Liver (tissue), 8 donors: ENCODE measurements at regions not wholly inside any gene's neighbourhood (a gene's known extent, or its start where the extent isn't known, plus 50 kb on each side); places are given as distances from the start of the nearest gene placed in this dataset.

Experiments used
- DNase-seq: peaks from one replicate; pipeline ENCODE4 v3.0.0-alpha.2; 2017; ENCODE audit warnings: low spot score
- H3K27ac ChIP-seq, 2 donors: one replicate each; pipeline ENCODE4 v1.7.0; 2013; ENCODE audit warnings: inconsistent platforms in 2 of 2, low read length in 2 of 2, control low read depth in 1 of 2, low read depth in 1 of 2, mild to moderate bottlenecking in 1 of 2
- H3K27me3 ChIP-seq, 4 donors: one replicate each; pipeline versions ENCODE4 v1.6.1 to v1.7.0; 2013; ENCODE audit warnings: low read length in 3 of 4, inconsistent platforms in 1 of 4, mild to moderate bottlenecking in 1 of 4, moderate library complexity in 1 of 4; ENCODE audit not compliant: control insufficient read depth in 4 of 4, insufficient read depth in 4 of 4
- H3K36me3 ChIP-seq, 4 donors: one replicate each; pipeline versions ENCODE4 v1.6.1 to v1.7.0; 2013; ENCODE audit warnings: low read length in 3 of 4, mild to moderate bottlenecking in 3 of 4, low read depth in 1 of 4, moderate library complexity in 1 of 4; ENCODE audit not compliant: control insufficient read depth in 4 of 4, insufficient read depth in 3 of 4
- H3K4me1 ChIP-seq, 4 donors: one replicate each; pipeline versions ENCODE4 v1.6.1 to v1.7.0; 2013; ENCODE audit warnings: low read length in 3 of 4, mild to moderate bottlenecking in 3 of 4, moderate library complexity in 1 of 4; ENCODE audit not compliant: control insufficient read depth in 4 of 4, insufficient read depth in 4 of 4
- H3K4me3 ChIP-seq, 3 donors: one replicate each; pipeline versions ENCODE4 v1.6.1 to v1.7.0; 2013; ENCODE audit warnings: low read length in 3 of 3, control low read depth in 1 of 3, low read depth in 1 of 3, mild to moderate bottlenecking in 1 of 3
- H3K9ac ChIP-seq, 2 donors: one replicate each; pipeline ENCODE4 v1.7.0; 2013; ENCODE audit warnings: low read length in 2 of 2, mild to moderate bottlenecking in 2 of 2, moderate library complexity in 2 of 2, control low read depth in 1 of 2, low read depth in 1 of 2
- H3K9me3 ChIP-seq, 4 donors: one replicate each; pipeline versions ENCODE4 v1.6.1 to v1.7.0; 2013; ENCODE audit warnings: low read length in 3 of 4; ENCODE audit not compliant: control insufficient read depth in 4 of 4
- EGR1 ChIP-seq, 2 donors: IDR thresholded peaks; 2 replicates each; pipeline ENCODE4 v1.6.1; 2016 to 2018; ENCODE audit warnings: antibody characterized with exemption in 2 of 2, low read depth in 2 of 2
- FOXA1 ChIP-seq: IDR thresholded peaks from 2 replicates; pipeline ENCODE4 v1.6.1; 2016; ENCODE audit warnings: antibody characterized with exemption
- FOXA2 ChIP-seq: IDR thresholded peaks from 2 replicates; pipeline ENCODE4 v1.6.1; 2016; ENCODE audit warnings: antibody characterized with exemption
- GABPA ChIP-seq, 2 donors: IDR thresholded peaks in 1 of 2; conservative IDR thresholded peaks in 1 of 2; 2 replicates each; pipeline ENCODE4 v1.6.1; 2016; ENCODE audit warnings: antibody characterized with exemption in 2 of 2, mild to moderate bottlenecking in 1 of 2, moderate library complexity in 1 of 2
- HNF4A ChIP-seq, 2 donors: conservative IDR thresholded peaks; 2 replicates each; pipeline ENCODE4 v1.6.1; 2016; ENCODE audit warnings: antibody characterized with exemption in 2 of 2, mild to moderate bottlenecking in 2 of 2
- HNF4G ChIP-seq: IDR thresholded peaks from 2 replicates; pipeline ENCODE4 v1.6.1; 2016; ENCODE audit warnings: antibody characterized with exemption
- JUND ChIP-seq, 2 donors: IDR thresholded peaks; 2 replicates each; pipeline ENCODE4 v1.6.1; 2016; ENCODE audit warnings: antibody characterized with exemption in 2 of 2
- NR2F2 ChIP-seq: IDR thresholded peaks from 2 replicates; pipeline ENCODE4 v1.6.1; 2016; ENCODE audit warnings: antibody characterized with exemption
- RAD21 ChIP-seq, 2 donors: IDR thresholded peaks; 2 replicates each; pipeline ENCODE4 v1.6.1; 2016; ENCODE audit warnings: antibody characterized with exemption in 2 of 2, mild to moderate bottlenecking in 2 of 2
- RXRA ChIP-seq, 2 donors: IDR thresholded peaks; 2 replicates each; pipeline ENCODE4 v1.6.1; 2017 to 2018; ENCODE audit warnings: antibody characterized with exemption in 2 of 2, mild to moderate bottlenecking in 1 of 2
- SP1 ChIP-seq: IDR thresholded peaks from 2 replicates; pipeline ENCODE4 v1.6.1; 2018; ENCODE audit warnings: antibody characterized with exemption, mild to moderate bottlenecking
- TAF1 ChIP-seq: conservative IDR thresholded peaks from 2 replicates; pipeline ENCODE4 v1.6.1; 2016; ENCODE audit warnings: antibody characterized with exemption, mild to moderate bottlenecking
- YY1 ChIP-seq: IDR thresholded peaks from 2 replicates; pipeline ENCODE4 v1.6.1; 2016; ENCODE audit warnings: antibody characterized with exemption, mild to moderate bottlenecking
- WGBS: extraction: QIAGEN DNeasy Blood & Tissue Kit; methylation state at CpG from one replicate; pipeline ENCODE4 v1.1.7; 2013; 5-methylcytosine and 5-hydroxymethylcytosine counted together
- TF ChIP-seq, protein P1 (sequence below): fragments of 150-350 bp; IDR thresholded peaks from 2 replicates; pipeline ENCODE4 v1.5.1; 2017; ENCODE audit warnings: improper control_type of control experiment, low read depth, low read length; ENCODE audit not compliant: missing input control
- TF ChIP-seq, protein P2 (sequence below): IDR thresholded peaks from 2 replicates; pipeline ENCODE4 v1.6.1; 2016; ENCODE audit warnings: antibody characterized with exemption
- TF ChIP-seq, protein P3 (sequence below): IDR thresholded peaks from 2 replicates; pipeline ENCODE4 v1.6.1; 2016; ENCODE audit warnings: antibody characterized with exemption
- TF ChIP-seq, protein P4 (sequence below): IDR thresholded peaks from 2 replicates; pipeline ENCODE4 v1.6.1; 2016; ENCODE audit warnings: antibody characterized with exemption
- TF ChIP-seq, protein P5 (sequence below): IDR thresholded peaks from 2 replicates; pipeline ENCODE4 v1.6.1; 2016; ENCODE audit warnings: antibody characterized with exemption, mild to moderate bottlenecking
- donor health status: healthy.
- donor health status: healthy.
- donor health status: healthy.
- donor health status: healthy.
- donor health status: healthy.

DNA sequence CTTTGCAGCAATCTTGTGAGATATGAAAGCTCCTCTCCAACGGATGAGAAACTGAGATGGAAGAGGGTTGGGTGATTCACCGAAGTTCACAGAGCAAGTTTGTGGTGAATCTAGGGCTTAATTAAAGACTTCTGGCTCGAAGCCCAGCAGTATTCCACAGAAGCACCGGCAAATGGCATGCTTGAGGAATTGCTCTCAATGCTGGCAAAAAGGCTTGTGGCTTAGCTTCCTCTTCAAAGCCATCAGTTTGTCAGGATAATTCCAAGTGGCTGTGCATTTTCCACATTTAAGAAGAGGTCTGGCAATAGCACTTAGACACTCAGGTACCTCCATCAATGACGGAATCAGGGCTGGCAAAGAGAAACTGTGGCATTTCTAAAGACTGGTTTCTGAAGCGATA lies 98.7 kb upstream of the SLC66A3 start:
- Histone ChIP-seq H3K9ac (no peak overlapping the region), H3K9me3 (peaks cover 0 to 3% (median 0%) of the 10 kb centered on the region in 4 donors), H3K27me3 (peaks cover 0 to 2% (median 0%) of the 10 kb centered on the region in 4 donors), H3K36me3 (no peaks in the 10 kb centered on the region), H3K27ac (no peak overlapping the region), H3K4me3 (no peak overlapping the region), H3K4me1 (no peaks in the 10 kb centered on the region)
- WGBS = 71% methylated on average over 6 of the region's 6 CpGs
- TF ChIP-seq, protein P1, sequence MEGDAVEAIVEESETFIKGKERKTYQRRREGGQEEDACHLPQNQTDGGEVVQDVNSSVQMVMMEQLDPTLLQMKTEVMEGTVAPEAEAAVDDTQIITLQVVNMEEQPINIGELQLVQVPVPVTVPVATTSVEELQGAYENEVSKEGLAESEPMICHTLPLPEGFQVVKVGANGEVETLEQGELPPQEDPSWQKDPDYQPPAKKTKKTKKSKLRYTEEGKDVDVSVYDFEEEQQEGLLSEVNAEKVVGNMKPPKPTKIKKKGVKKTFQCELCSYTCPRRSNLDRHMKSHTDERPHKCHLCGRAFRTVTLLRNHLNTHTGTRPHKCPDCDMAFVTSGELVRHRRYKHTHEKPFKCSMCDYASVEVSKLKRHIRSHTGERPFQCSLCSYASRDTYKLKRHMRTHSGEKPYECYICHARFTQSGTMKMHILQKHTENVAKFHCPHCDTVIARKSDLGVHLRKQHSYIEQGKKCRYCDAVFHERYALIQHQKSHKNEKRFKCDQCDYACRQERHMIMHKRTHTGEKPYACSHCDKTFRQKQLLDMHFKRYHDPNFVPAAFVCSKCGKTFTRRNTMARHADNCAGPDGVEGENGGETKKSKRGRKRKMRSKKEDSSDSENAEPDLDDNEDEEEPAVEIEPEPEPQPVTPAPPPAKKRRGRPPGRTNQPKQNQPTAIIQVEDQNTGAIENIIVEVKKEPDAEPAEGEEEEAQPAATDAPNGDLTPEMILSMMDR = no peak
- TF ChIP-seq HNF4A (conservative IDR thresholded peaks at IDR 0.05) (no peak), RXRA (IDR thresholded peaks at IDR 0.05) (no peak), FOXA2 (no peak), HNF4G (no peak), TAF1 (no peak), YY1 (no peak)
- TF ChIP-seq, protein P2, sequence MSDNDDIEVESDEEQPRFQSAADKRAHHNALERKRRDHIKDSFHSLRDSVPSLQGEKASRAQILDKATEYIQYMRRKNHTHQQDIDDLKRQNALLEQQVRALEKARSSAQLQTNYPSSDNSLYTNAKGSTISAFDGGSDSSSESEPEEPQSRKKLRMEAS = no peak
- no peak for DNase-seq

DNA sequence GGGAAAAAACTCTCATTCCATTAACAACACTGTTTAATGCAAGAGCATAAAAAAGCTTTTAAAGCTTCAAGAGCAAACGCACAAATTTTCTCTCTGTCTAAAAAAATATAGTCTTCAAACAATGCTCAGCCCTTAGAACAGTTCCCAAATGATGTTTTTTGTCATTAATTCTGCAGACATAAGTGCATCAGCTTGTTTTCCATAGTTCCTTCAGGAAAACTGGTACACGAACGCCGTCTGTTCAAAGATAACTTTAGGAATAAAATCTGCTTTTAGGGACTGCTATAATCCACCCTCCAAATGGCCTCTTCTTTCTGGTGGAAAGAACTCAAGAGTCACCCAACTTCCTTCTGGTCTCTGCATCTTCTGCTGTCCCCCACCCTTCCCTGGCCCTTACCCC lies 98.2 kb upstream of the SLC66A3 start:
- no peak overlapping the region for H3K4me3 ChIP-seq
- TF ChIP-seq HNF4A (conservative IDR thresholded peaks at IDR 0.05) = no peak
- no peak for TF ChIP-seq GABPA (IDR thresholded peaks at IDR 0.05 in 1 of 2, conservative IDR thresholded peaks at IDR 0.05 in 1 of 2)
- no peak for TF ChIP-seq JUND (IDR thresholded peaks at IDR 0.05)
- TF ChIP-seq RAD21 (IDR thresholded peaks at IDR 0.05) = no peak
- no peak for TF ChIP-seq NR2F2
- TF ChIP-seq TAF1 = no peak
- TF ChIP-seq, protein P3, sequence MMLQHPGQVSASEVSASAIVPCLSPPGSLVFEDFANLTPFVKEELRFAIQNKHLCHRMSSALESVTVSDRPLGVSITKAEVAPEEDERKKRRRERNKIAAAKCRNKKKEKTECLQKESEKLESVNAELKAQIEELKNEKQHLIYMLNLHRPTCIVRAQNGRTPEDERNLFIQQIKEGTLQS = no peak
- TF ChIP-seq EGR1 (IDR thresholded peaks at IDR 0.05; ENCODE audit: low read depth in 2 of 2) = no peak
- TF ChIP-seq, protein P1 = no peak
- TF ChIP-seq, protein P4, sequence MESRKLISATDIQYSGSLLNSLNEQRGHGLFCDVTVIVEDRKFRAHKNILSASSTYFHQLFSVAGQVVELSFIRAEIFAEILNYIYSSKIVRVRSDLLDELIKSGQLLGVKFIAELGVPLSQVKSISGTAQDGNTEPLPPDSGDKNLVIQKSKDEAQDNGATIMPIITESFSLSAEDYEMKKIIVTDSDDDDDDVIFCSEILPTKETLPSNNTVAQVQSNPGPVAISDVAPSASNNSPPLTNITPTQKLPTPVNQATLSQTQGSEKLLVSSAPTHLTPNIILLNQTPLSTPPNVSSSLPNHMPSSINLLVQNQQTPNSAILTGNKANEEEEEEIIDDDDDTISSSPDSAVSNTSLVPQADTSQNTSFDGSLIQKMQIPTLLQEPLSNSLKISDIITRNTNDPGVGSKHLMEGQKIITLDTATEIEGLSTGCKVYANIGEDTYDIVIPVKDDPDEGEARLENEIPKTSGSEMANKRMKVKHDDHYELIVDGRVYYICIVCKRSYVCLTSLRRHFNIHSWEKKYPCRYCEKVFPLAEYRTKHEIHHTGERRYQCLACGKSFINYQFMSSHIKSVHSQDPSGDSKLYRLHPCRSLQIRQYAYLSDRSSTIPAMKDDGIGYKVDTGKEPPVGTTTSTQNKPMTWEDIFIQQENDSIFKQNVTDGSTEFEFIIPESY = no peak
- TF ChIP-seq RXRA (IDR thresholded peaks at IDR 0.05) = no peak
- TF ChIP-seq HNF4G = no peak
- TF ChIP-seq SP1 = no peak
- TF ChIP-seq FOXA2 = no peak
- TF ChIP-seq, protein P2 = no peak
- TF ChIP-seq FOXA1 = no peak
- no peak for TF ChIP-seq YY1
- TF ChIP-seq, protein P5, sequence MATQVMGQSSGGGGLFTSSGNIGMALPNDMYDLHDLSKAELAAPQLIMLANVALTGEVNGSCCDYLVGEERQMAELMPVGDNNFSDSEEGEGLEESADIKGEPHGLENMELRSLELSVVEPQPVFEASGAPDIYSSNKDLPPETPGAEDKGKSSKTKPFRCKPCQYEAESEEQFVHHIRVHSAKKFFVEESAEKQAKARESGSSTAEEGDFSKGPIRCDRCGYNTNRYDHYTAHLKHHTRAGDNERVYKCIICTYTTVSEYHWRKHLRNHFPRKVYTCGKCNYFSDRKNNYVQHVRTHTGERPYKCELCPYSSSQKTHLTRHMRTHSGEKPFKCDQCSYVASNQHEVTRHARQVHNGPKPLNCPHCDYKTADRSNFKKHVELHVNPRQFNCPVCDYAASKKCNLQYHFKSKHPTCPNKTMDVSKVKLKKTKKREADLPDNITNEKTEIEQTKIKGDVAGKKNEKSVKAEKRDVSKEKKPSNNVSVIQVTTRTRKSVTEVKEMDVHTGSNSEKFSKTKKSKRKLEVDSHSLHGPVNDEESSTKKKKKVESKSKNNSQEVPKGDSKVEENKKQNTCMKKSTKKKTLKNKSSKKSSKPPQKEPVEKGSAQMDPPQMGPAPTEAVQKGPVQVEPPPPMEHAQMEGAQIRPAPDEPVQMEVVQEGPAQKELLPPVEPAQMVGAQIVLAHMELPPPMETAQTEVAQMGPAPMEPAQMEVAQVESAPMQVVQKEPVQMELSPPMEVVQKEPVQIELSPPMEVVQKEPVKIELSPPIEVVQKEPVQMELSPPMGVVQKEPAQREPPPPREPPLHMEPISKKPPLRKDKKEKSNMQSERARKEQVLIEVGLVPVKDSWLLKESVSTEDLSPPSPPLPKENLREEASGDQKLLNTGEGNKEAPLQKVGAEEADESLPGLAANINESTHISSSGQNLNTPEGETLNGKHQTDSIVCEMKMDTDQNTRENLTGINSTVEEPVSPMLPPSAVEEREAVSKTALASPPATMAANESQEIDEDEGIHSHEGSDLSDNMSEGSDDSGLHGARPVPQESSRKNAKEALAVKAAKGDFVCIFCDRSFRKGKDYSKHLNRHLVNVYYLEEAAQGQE = no peak
- H3K27me3 ChIP-seq = peaks cover 0 to 2% (median 0%) of the 10 kb centered on the region in 4 donors
- H3K36me3 ChIP-seq = no peaks in the 10 kb centered on the region
- no peak overlapping the region for H3K27ac ChIP-seq
- no peak overlapping the region for H3K9ac ChIP-seq
- DNase-seq = no peak
- 83% methylated on average over 4 of the region's 4 CpGs for WGBS
- H3K9me3 ChIP-seq = peaks cover 0 to 3% (median 2%) of the 10 kb centered on the region in 4 donors
- H3K4me1 ChIP-seq = no peaks in the 10 kb centered on the region
